Hepatocyte (in vitro differentiated cells): ENCODE measurements at regions not wholly inside any gene's neighbourhood (a gene's known extent, or its start where the extent isn't known, plus 50 kb on each side); places are given as distances from the start of the nearest gene placed in this dataset.

Source experiments
- EZH2 ChIP-seq: fragments of 200-600 bp; sonication (generic); IDR thresholded peaks from 2 replicates; pipeline ENCODE4 v1.6.1; 2016; ENCODE audit warnings: antibody characterized with exemption, mild to moderate bottlenecking, borderline replicate concordance
- EZH2phosphoT487 ChIP-seq: fragments of 200-600 bp; sonication (generic); IDR thresholded peaks from one replicate; pipeline ENCODE4 v1.6.1; 2018; ENCODE audit warnings: antibody characterized with exemption, mild to moderate bottlenecking, low read depth, moderate library complexity; ENCODE audit not compliant: unreplicated experiment, severe bottlenecking
- TF ChIP-seq, protein P1 (sequence below): fragments of 200-600 bp; sonication (generic); IDR thresholded peaks from 2 replicates; pipeline ENCODE4 v1.5.1; 2016; ENCODE audit warnings: antibody characterized with exemption, mild to moderate bottlenecking; ENCODE audit not compliant: poor library complexity

DNA sequence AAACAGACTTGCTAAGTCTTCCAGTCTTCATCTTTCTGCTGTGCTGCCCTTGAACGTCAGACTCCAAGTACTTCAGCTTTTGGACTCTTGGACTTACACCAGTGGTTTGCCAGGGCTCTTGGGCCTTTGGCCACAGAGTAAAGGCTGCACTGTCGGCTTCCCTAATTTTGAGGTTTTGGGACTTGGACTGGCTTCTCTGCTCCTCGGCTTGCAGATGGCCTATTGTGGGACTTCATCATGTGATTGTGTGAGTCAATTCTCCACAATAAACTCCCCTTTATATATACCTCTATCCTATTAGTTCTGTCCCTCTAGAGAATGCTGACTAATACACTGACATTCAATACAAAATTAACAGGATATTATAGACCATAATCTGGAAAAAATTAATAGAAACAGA is 628.1 kb downstream of the PLPP3 start:
- no peak for TF ChIP-seq EZH2phosphoT487
- no peak for TF ChIP-seq EZH2
- TF ChIP-seq, protein P1, sequence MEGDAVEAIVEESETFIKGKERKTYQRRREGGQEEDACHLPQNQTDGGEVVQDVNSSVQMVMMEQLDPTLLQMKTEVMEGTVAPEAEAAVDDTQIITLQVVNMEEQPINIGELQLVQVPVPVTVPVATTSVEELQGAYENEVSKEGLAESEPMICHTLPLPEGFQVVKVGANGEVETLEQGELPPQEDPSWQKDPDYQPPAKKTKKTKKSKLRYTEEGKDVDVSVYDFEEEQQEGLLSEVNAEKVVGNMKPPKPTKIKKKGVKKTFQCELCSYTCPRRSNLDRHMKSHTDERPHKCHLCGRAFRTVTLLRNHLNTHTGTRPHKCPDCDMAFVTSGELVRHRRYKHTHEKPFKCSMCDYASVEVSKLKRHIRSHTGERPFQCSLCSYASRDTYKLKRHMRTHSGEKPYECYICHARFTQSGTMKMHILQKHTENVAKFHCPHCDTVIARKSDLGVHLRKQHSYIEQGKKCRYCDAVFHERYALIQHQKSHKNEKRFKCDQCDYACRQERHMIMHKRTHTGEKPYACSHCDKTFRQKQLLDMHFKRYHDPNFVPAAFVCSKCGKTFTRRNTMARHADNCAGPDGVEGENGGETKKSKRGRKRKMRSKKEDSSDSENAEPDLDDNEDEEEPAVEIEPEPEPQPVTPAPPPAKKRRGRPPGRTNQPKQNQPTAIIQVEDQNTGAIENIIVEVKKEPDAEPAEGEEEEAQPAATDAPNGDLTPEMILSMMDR: no peak
